ENCODE measurements at regions not wholly inside any gene's neighbourhood (a gene's known extent, or its start where the extent isn't known, plus 50 kb on each side); places are given as distances from the start of the nearest gene placed in this dataset.
A peak's percentile ranks its signal among the peaks of the same experiment; 100 is the strongest.
"Not testable (repeated sequence)": the region's sequence is repeated elsewhere in the genome, so short reads cannot be mapped to it uniquely, and the experiment has no call there.

DNA sequence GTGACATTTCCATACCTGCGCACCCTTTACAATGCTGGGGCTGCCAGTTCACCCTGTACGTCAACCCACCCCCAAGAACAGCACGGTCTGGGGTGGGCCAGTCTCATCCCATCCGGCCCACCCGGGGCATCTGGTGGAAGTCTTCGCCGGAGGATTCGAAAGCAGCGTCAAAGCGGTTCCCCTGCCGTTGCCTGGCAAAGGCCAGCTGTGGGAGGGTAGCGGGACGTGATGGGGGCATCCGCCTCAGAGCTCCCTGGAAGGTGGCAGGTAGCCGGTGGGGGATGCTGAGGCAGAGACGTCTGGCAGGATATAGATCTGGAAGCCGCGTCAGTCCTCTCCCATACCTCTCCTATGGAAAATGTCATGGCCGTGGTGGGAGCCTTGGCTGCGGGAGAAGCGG lies 749.1 kb upstream of the DEFB115 start:
- not testable (repeated sequence) for DNase-seq

DNA sequence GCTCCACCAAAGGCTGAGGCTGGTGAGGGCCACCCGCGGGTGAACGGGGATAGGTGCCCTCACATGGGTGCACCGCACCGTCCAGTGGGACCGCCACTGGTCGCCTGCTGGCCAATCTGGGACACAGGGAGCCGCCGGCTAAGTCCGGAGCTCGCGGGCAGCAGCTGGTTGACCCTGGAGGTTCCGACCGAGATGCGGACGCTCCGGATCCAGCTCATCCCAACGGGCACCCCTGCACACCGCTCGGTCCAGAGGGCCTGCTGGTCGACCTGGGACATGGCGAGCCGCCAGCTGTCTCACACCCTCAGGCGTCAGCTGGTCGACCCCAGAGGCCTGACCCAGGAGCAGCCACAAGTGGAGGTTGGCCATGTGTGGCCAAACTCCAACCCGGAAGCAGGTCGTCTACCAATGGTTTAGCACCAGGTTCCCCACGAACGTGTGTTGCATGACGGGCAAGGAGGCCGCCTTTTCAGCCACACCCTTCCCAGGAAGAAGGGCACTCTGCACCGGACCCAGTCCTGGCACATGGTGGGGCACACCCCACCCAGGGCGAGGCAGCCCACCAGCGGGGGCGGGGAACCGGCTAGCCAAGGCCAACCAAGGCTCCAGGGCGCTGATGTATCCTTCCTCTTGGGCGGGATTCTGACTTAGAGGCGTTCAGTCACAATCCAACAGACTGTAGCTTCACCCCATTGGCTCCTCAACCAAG lies 746.0 kb upstream of the DEFB115 start:
- DNase-seq: no peak

GRCh38 chr20:30513050-30513628 lies 744.3 kb upstream of the DEFB115 start:
- DNase-seq: no peak

DNA sequence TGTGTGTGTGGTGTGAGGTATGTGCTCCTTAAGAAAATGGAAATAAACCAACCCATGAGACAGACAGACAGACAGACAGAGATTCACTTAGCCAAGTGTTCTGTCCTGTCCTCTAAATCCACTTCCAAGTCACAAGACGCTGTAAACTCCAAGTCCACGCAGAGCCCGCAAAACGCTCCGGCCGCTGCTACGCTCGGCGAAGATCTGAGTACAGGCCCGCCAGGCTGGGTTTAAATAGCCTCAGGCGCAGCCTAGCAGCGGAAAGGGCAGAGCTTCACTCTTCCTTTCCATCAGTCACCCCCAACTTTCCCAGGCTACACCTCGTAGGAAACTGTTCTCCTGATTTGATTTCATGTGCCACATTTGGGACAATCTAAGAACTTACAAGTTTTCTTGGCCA lies 741.5 kb upstream of the DEFB115 start:
- DNase-seq: not testable (repeated sequence)

DNA sequence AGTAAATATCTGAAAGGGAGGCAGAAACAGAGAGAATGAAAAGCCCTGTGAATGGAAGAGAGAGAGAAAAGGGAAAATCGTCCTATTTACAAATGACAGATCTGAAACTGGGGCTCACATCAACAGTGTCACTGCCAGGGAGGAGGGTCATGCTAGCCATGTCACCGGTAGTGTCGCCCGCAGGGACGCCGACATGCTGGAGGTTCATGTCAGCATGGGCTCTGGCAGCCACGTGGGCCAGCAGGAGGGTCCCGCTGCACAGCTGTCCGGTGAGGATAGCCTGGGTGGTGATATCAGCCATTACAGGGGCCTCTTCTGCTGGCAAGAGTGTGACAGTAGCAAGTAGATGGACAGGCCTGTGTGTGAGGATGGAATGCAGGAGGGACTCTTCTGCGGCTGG lies 738.6 kb upstream of the DEFB115 start:
- DNase-seq: not testable (repeated sequence)

DNA sequence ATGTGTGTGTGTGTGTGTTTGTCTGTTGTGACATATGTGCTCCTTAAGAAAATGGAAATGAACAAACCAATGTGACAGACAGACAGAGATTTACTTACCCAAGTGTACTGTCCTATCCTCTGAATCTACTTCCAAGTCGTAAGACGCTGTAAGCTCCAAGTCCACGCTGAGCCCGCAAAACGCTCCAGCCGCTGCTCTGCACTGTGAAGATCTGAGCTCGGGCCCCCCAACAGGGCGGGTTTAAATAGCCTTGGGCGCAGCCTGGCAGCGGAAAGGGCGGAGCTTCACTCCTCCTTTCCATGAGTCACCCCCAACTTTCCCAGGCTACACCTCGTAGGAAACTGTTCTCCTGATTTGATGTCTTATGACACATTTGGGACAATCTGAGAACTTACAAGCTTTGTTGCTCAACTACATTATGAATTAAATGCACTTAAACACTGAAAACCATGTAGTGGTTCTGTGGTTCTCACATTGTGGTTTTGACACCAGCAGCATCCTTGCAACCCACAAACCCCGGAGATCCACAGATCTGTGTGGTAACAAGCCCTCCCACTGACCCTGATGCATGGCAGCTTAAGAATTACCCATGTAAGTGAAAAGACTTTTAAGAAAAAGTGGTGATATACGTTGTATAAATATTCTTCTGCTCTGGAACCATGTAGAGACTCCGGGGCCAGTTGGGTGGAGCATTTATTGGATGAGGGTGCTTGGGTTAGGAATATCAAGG lies 735.6 kb upstream of the DEFB115 start:
- not testable (repeated sequence) for DNase-seq

- DNase-seq: not testable (repeated sequence)
Observed at GRCh38 chr20:30524155-30524554, 733.3 kb upstream of the DEFB115 start.

- DNase-seq: not testable (repeated sequence)
Observed at GRCh38 chr20:30524761-30525160, 732.7 kb upstream of the DEFB115 start.

- DNase-seq: not testable (repeated sequence)
Observed at GRCh38 chr20:30533653-30534052, 723.8 kb upstream of the DEFB115 start.

DNA sequence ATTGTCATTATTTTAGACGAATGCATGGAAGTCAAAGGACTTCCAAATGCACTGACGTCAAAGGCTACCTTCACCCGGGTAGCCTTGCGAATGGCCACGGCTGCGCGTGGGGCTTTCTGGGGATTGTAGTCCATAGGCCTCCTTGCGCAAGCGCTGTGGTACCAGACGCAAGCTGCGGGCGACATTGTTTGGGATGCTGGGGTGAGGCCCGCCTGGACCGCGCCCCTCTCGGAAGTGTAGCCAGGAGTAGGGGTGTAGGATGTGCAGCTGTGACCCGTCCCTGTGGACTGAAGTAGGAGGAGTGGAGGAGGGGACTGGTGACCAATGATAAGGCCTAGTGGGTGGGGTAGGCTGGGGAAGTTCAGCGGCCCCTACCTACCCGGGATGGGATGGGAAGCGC lies 720.0 kb upstream of the DEFB115 start:
- DNase-seq: not testable (repeated sequence)

- DNase-seq: not testable (repeated sequence)
Observed at GRCh38 chr20:30540330-30541069, 717.0 kb upstream of the DEFB115 start.

GRCh38 chr20:30551236-30551635 lies 706.2 kb upstream of the DEFB115 start:
- not testable (repeated sequence) for DNase-seq

DNA sequence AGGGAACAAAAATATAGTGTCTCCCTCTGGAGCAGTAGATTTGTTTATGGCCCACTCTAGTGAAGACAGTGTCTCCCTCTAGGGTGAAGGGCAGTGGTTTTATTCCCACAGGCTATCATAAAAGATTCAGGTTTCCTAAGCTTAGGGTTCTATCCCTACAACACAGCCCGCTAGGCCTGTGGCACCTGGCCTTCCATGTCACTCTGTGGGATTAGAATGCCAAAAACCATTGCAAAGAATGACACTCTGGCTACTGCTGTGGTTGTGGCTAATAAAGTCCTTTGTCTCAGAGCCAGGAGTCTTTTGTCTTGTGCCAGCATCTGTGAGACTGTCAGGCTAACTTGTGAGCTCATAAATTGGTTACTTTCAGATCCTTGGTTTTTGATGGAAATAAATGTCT lies 700.7 kb upstream of the DEFB115 start:
- not testable (repeated sequence) for DNase-seq

- DNase-seq: not testable (repeated sequence)
Observed at GRCh38 chr20:30565086-30565485, 692.4 kb upstream of the DEFB115 start.

GRCh38 chr20:30569867-30570266 lies 687.6 kb upstream of the DEFB115 start:
- DNase-seq: not testable (repeated sequence)

DNA sequence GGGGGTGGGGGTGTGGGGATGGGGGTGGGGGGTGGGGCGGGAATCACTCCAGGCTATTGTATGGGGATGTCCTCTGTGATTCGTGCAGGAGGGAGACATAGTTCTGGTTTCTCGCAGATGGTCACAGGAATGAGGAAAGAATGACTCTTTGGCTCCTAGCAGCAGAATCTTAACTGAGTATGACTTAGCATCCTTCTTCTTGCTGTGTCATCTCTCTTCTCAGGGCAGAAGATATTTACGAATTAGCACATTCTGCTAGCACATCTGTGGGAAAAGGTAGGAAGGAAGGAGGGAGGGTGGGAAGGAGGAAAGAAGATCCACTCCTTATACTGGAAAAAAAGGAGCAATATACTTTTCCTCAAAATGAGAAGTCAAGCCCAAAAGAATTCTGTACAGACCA lies 686.8 kb upstream of the DEFB115 start:
- not testable (repeated sequence) for DNase-seq

- not testable (repeated sequence) for DNase-seq
Observed at GRCh38 chr20:30574337-30574736, 683.1 kb upstream of the DEFB115 start.

DNA sequence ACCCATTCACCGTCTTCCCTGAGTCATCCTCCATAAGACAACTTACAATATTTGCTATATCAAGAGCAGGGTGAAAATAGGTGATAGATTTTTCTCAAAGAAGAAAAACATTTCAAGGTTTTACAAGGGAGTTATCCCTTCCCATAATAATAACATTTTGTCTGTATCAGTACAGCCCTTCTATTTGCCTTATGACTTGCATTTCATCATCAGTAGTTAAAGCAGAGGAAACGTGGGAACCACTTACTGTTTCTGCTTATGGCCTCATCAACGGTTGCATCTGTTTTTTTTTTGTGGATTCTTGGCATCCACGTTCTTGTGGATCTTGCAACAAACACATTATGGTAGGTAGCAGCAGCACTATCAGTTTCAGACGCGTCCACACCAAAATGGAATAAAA lies 678.4 kb upstream of the DEFB115 start:
- DNase-seq: not testable (repeated sequence)

DNA sequence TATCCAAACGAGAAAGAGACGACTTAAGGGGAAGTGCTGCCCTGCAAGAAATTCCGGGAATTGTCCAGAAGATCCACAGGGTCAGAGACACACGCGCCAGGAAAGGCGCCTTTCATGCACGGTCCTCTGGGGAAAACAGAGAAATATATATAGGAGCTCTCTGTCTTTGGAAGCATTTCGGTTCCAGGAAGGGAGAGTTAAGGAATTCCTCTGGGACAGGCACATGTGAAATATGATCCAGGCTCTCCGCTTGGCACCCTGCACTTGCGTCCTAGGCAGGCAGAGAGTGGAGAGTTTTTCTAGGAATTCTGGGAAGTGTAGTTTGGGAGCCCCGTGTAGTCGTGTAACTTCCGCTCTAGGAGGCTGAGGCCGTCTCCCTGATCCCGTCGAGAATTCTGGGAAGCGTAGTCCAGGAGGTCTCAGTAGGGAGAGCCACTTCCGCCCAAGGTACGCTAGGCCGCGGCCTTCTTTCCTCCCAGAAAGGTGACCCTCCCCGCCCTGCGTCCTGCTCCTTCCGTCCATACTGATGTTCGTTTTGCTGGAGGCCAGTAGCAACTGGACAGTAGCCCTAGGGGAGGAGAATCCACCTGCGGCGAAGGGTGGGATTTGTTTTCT lies 677.5 kb upstream of the DEFB115 start:
- DNase-seq: peak; percentile 9 to 29 (median 16)

GRCh38 chr20:30581839-30582238 lies 675.6 kb upstream of the DEFB115 start:
- DNase-seq: not testable (repeated sequence)

GRCh38 chr20:30584403-30584802 lies 673.1 kb upstream of the DEFB115 start:
- DNase-seq: not testable (repeated sequence)

Measured in muscle of back (tissue), 3 donors.